ENCODE measurements at regions not wholly inside any gene's neighbourhood (a gene's known extent, or its start where the extent isn't known, plus 50 kb on each side); places are given as distances from the start of the nearest gene placed in this dataset.

GRCh38 chr3:152037297-152037696 lies 163.9 kb downstream of the SUCNR1 start:
- no peak for DNase-seq (ENCODE audit: low read depth)
- no peak for TF ChIP-seq CTCF (IDR thresholded peaks at IDR 0.05; ENCODE audit: low read length, missing control alignments)
- H3K4me3 ChIP-seq (replicated peaks; ENCODE audit: low read depth, low read length), result no peak overlapping the region

GRCh38 chr3:152037953-152038352 lies 164.5 kb downstream of the SUCNR1 start:
- TF ChIP-seq CTCF (IDR thresholded peaks at IDR 0.05; ENCODE audit: low read length, missing control alignments), result no peak
- no peak for DNase-seq (ENCODE audit: low read depth)
- H3K4me3 ChIP-seq (replicated peaks; ENCODE audit: low read depth, low read length), result no peak overlapping the region

DNA sequence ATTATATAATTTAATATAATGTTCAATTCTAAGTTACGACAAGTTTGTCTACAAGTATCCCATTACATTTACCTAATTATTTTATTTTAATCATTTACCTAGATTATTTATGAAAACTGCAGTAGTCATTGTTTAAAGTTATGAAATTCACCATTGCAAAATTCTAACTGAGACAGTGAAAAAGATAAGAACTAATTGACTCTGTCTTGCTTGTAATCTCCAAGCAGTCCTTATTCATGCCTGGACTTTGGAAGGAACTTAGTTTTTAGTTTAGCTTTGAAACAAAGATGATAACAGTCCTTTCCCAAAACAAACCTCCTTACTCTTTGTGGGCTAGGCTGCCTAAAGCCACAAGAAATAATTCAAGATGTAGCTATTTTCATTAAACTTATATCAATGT lies 165.0 kb downstream of the SUCNR1 start:
- TF ChIP-seq CTCF (IDR thresholded peaks at IDR 0.05; ENCODE audit: low read length, missing control alignments), result no peak
- no peak overlapping the region for H3K4me3 ChIP-seq (replicated peaks; ENCODE audit: low read depth, low read length)
- peak; percentile 28 for DNase-seq (ENCODE audit: low read depth)

GRCh38 chr3:152039887-152040286 lies 166.4 kb downstream of the SUCNR1 start:
- no peak for DNase-seq (ENCODE audit: low read depth)
- H3K4me3 ChIP-seq (replicated peaks; ENCODE audit: low read depth, low read length), result no peak overlapping the region
- TF ChIP-seq CTCF (IDR thresholded peaks at IDR 0.05; ENCODE audit: low read length, missing control alignments), result no peak

GRCh38 chr3:152040319-152040718 lies 166.9 kb downstream of the SUCNR1 start:
- TF ChIP-seq CTCF (IDR thresholded peaks at IDR 0.05; ENCODE audit: low read length, missing control alignments), result no peak
- no peak overlapping the region for H3K4me3 ChIP-seq (replicated peaks; ENCODE audit: low read depth, low read length)
- no peak for DNase-seq (ENCODE audit: low read depth)

GRCh38 chr3:152043620-152044019 lies 170.2 kb downstream of the SUCNR1 start:
- DNase-seq (ENCODE audit: low read depth), result no peak
- no peak for TF ChIP-seq CTCF (IDR thresholded peaks at IDR 0.05; ENCODE audit: low read length, missing control alignments)
- H3K4me3 ChIP-seq (replicated peaks; ENCODE audit: low read depth, low read length), result no peak overlapping the region

DNA sequence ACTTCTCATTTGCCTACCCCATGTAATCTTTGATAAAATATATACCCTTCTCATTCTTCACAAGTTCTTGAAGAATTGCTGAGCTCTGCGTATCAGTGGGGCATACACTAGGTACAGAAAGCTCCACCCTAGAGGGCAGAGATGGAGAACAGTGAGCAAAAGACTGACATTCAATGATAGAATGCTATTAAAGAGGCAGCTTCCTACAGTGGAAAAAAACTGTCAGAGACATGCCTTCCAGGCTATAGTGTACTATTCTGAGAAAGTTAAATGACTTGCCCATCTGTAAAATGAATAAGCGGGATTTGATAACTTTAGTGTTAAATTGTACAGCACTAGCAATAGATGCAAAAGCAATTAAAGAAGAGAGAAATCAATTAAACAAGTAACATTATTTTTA lies 172.8 kb downstream of the SUCNR1 start:
- no peak for TF ChIP-seq CTCF (IDR thresholded peaks at IDR 0.05; ENCODE audit: low read length, missing control alignments)
- no peak for DNase-seq (ENCODE audit: low read depth)

More for the DNA sequence above, 172.8 kb downstream of the SUCNR1 start:
- H3K4me3 ChIP-seq (replicated peaks; ENCODE audit: low read depth, low read length), result no peak overlapping the region
